HG03469 (cell line): ENCODE measurements at regions not wholly inside any gene's neighbourhood (a gene's known extent, or its start where the extent isn't known, plus 50 kb on each side); places are given as distances from the start of the nearest gene placed in this dataset.
"Not testable (repeated sequence)": the region's sequence is repeated elsewhere in the genome, so short reads cannot be mapped to it uniquely, and the experiment has no call there.

Experiments used
- ATAC-seq: cut with Tn5 transposase; IDR thresholded peaks from one replicate; pipeline ENCODE4 v1.9.1; 2021; ENCODE audit warnings: mild to moderate bottlenecking, moderate library complexity, moderate number of reproducible peaks; ENCODE audit not compliant: unreplicated experiment

DNA sequence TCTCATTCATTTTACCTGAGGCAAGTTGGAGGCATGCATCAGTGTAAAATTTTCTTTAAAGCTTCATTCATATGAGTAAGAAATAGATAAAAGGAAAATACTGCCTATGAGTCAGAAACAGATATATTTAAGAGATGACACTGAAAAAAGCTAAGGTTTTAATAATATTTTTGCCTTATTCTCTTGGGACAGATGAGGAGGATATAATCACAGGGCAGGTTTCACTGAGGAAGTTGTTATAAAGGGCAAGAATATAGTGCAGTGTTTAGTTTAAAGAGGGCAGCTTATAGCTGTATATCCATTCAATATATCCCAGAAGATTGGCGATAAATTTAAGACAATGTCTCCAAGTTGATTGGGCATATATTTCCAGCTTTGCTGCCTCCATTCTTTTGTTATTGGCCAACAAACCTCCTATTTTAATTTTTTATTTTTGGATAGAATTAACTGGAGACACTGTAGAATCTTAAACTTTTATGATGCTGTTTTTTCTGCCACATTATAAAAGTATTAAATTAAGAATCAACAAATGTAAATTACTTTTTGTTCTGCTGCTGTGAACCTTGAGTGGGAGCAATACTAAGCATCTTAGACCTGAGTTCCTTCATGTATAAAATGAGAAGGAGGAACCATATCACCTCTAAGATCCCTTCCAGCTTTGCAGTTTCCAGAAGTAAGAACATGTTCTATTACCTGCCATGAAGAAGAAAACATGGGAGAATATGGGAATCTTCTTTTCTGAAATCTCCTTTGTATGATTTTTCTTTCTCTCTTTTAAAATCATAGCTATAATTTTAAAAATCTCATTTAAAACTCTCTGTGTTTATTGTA is 171.6 kb downstream of the S1PR1 start:
- peak; percentile 12 for ATAC-seq

DNA sequence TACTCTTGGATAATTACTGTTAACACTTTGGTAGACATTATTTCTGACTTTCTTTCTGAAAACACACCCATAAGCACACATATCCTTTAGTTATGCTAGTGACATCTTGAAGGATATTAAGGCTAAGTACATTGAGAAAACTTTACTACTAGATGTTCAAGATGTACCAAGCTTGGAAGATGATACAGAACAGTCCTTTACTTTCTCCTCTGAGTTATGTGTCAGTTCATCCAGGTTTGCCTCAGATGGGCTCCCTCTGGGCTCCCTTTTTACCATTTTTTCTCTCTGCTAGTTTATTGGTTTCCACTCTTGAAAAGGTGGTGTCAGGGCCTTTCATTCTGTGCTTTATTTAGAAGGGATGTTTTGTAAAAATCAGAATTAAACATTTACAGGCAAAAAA is 172.3 kb downstream of the S1PR1 start:
- ATAC-seq: no peak

DNA sequence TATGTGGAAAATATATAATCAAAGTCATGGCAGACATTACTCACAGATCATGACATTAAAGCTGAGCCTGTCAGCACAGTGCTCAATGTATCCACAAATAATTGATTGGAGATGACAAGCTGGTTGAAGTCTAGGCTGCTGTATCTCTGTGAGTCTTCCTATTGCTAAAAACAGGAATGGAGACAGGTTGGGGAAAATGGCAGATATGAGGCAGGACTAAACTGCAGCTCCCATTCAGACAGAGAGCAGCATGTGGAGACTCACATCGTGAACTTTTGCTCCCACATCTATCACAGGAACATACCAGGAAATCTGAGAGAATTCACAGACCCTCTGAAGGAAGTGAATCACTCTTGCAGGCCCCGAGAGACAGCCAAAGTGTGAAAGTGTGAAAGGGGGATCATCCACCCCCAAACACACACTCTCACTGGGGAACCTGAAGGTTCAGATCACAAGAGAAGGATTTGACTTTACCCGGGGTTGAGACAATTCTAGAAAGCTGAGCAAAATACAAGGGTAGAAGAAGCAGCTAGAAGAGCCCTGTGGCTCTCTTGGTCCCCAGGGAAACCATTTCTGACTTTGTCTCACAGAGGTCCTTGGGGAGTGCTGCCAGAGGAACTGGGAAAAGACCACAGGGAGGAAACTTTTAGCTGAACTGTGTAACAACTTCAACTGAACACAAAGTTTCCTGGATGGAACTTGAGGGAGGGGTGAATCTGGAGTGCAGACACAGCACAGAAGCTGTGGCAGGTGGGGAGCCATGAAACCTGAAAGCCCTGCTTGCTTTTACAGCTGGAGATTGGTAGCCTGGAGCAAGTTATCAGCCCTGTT is 173.4 kb downstream of the S1PR1 start:
- ATAC-seq: peak; percentile 32

DNA sequence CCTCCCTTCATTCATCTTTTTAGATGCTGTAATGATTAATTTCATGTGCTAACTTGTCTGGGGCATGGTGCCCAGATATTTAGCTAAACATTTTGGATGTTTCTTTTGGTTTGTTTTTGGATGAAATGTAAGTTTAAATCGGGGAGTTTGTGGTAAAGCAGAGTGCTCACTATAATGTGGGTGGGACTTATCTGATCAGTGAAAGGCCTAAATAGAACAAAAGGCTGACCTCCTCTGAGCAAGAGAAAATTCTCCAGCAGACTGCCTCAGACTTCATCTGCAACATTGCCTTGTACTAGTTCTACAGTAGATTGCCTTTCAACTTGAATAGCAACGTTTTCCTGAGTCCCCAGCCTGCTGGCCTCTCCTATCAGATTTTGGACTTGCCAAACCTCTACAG is 183.6 kb downstream of the S1PR1 start:
- no peak for ATAC-seq

DNA sequence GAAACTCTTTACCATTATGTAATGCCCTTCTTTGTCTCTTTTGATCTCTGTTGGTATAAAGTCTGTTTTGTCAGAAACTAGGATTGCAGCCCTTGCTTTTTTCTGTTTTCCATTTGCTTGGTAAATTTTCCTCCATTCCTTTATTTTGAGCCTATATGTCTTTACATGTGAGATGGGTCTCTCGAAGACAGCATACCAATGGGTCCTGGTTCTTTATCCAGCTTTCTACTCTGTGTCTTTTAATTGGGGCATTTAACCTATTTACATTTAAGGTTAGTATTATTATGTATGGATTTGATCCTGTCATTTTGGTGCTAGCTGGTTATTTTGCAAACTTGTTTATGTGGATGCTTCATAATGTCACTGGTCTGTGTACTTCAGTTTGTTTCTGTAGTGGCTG is 191.3 kb downstream of the S1PR1 start:
- ATAC-seq: not testable (repeated sequence)

DNA sequence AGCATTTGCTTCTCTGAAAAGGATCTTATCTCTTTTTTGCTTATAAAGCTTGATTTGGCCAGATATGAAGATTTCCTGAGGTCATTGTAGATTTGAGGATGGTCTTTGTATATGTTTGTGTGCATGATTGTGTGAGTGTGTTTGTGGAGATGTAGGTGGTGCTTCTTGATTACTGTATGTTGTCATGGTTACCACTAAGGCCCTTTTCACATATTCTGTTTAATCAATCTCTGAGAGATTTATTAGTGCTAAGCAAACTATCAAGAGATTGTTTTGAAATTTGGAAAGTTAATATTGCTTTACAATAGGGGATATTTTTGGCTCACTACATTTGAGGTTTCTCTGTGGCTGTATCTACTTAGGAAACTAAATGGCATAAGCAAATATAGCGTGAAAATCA is 191.7 kb downstream of the S1PR1 start:
- no peak for ATAC-seq

DNA sequence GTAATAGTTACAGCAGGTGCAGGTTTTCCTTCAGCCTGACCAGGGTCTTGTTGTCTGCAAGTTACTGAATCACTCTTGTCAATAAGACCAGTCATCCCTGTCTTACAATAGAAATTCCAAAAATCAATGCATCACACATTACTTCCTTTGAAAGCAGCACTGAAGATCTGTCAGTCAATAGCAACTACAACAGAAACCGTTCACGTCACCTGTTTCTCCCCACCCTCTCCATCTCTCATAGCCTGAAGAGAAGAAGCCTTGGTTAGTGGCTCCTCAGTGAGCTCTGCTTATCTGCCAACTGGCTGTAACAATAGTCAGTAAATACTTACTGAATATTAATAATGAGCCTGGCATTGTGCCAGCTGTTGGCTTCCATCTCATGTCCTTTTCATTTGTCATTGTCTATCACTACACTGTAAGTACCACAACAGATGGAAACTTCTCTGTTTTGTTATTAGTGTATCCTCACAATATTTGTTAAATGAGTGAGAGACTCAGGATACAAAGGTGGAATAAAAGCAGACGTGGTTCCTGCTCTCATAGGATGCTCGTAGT is 195.2 kb downstream of the S1PR1 start:
- peak; percentile 21 for ATAC-seq

DNA sequence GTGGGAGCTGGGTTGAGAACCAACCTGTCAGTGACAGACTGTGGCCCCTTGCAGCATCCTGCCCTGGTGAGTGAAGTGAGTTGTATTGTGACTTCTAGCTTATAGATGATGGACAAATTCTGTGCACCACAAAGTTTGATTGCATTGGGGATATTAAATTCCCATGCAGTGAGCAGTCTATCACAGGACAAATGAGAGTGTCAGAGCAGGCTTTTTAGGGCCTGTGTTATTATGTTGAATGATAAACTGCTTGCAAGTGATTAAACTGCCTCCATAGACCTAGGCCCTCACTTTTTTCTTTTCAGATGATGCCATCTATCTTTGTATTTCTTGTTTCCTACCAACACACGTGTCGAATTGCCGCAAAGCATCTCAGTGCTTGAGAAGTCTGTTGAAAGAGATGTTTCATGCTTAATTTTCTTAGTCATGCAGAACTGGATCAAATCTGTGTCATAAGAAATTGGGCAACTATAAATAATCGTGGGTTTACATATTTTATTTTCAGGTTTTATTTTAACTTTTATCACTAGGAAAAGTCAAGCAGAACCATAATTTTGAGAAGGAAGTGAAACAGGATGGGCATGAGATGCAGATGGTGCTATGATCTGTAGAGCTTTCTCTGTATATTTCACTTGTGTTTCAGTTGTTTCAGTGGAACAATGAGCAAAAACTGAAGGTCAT is 199.2 kb downstream of the S1PR1 start:
- peak; percentile 43 for ATAC-seq

DNA sequence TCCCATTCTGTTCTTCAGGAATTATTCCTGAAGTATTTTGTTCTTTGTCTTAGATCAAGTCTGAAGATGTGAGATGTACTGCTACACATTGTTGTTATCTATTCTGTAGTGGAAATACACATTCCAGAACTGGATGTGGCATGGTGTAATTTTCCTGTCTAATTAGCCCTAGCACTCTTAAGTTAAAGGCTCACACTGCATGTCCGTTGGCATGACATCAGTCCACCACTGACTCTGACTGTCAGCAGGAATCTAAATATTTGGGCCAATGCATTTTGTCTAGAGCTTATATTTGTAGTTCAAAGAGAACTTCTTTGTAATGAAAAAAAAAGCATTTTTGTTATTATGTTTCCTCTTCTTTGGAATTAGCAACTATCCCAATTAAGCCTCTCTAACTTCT is 201.0 kb downstream of the S1PR1 start:
- no peak for ATAC-seq

DNA sequence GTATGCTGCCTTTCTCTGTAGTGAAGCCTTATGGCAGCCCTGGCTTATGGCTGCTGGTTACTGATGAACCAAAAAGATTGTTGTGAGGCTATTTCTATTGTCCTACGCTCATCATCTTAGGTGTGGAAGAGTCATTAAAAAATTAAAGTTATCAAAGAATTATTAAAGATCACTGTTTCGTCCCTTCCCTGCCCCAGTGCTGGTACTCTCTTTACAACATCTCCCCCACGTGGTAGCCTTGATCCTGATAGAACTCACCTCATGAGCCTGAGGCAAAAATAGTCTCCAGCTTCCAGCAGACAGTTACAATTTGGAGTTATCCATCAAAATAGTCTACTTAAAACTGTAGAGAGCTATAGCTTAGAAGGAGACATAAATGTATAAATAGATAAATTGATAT is 201.5 kb downstream of the S1PR1 start:
- ATAC-seq: peak; percentile 37

DNA sequence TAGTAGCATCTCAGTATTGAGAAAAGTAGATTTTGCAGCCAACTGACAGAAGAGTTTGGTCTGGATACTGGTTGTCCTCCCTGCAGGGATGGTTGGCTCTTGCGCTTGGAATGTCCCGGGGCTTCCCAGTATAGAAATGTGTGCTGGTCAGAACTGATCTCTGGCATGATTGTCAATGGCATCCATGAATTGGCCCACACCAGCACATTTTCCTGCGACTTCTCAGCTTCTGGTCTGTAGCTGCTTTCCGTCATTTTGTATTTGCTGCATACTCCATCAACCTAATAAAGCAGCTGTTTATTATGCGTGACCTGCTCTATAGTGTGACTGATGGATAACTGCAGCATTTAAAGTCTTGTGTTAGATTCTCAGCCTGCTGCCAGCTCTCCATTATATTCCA is 203.7 kb downstream of the S1PR1 start:
- no peak for ATAC-seq

DNA sequence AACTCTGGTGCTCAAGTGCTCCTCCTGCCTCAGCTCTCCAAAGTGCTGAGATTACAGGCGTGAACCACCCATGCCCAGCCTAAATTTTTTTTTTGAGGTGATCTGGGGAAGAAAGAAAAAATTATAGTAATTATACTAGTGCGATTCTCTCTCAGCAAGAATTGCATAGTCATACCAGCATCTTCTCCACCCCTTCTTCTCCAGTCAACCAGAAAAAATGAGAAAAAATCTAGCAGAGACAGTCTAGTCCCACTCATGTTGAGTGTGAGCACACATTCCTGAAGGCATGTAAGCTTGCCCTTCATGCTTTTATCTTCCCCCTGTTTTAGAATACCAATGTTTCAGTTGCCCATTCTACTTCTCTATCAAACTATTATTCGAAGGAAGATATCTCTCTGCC is 207.6 kb downstream of the S1PR1 start:
- ATAC-seq: no peak

DNA sequence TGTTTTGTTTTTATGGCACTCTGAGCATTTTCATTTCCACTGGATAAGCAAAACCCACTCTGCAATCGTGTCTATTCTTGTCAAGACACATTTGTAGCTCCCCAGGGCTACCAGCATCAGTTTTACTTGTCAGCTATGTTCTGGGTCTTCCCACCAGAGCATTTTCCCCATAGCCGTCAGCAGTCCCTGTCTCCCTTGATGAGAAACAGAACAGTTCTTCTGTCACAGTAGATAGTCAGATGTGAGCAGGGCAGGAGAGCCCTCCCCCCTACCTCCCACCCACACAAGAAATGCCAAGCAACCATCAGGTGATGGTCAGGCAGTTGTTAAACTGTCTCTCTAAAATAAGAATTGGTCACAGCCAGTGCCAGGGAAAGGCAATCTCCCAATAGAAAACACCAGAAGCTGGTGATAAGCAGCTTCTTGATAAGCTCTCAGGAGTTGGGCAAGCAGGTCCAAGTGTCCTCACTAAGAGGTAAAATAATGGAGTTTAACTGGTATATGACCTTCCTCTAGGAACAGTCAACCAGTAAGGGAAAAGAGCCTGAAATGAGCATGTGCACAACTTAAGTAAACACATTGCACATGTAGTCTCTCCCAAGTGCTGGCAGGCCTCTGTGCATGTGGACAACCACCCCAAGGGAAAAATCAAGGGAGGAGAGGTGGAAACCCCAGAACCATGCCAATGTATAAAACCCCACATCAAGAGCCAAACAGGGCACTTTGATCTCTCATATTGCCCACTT is 208.2 kb downstream of the S1PR1 start:
- ATAC-seq: no peak

DNA sequence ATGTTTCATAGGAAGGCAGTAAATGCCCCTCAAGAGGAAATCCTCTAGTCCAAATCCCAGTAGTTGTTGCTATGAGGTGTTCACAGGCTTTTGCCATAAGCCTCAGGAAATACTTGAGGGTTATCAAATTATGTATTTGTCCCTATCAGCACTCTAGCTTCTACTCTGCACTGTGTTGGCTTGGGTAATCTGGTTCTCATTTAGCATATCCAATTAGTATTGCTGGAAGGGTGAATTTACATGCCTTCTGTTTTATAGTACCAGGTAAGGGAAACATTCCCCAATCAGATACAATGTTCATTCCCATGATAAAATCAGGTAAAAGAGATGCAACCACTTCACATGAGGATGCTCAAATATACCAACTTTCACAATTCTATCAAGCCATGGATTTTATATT is 211.2 kb downstream of the S1PR1 start:
- ATAC-seq: no peak

DNA sequence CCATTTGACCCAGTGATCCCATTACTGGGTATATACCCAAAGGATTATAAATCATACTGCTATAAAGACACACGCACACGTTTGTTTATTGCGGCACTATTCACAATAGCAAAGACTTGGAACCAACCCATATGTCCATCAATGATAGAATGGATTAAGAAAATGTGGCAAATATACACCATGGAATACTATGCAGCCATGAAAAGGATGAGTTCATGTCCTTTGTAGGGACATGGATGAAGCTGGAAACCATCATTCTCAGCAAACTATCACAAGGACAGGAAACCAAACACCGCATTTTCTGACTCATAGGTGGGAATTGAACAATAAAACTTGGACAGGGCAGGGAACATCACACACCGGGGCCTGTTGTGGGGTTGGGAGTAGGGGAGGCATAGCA is 213.9 kb downstream of the S1PR1 start:
- ATAC-seq: not testable (repeated sequence)

DNA sequence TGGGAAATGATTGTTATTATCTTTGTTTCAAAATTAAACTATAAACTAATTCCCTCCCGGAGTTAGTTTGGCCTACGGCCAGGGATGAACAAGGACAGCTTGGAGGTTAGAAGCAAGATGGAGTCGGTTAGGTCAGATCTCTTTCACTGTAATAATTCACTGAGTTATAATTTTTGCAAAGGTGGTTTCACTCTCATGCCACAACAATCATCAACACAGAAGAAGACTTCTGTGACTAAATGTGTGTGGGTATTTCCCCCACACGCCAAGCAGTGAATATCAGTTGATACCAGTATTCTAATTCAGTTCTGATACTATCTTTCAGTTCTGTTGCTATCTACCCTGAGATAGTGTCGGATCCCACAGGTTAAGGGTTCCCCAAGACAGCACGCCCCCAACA is 215.1 kb downstream of the S1PR1 start:
- ATAC-seq: peak; percentile 49

DNA sequence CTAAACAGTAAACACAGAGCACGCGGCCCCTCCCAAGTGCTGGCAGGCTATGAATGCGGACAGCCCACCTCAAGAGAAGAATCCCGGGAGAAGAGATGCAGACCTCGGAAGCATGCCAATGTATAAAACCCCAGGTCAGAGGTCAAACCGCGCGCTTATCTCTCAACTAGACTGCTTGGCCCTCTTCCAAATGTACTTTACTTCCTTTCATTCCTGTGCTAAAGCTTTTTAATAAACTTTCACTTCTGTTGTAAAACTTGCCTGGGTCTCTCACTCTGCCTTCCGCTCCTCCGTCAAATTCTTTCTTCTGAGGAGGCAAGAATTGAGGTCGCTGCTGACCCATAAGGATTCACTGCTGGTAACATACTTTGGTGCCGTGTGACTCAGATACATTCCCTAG is 216.0 kb downstream of the S1PR1 start:
- no peak for ATAC-seq

DNA sequence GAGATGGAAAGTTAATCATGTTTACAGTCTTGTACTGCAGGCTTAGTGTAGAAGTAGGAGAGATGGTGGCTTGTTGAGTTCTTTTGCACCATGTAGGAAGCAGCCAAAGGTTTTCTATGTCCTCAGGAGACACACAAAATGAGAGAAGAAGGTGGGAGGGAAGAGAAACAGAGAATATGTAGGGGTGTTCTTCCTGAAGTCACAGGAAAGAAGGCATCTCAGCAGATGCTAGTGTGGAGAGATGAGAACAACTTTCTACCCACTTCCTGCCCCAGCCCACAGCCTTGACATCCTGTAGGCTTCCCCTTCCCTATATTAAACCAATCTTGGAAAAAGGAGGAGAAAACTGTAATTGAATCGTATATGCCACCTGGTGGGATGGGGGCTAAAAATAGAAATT is 217.0 kb downstream of the S1PR1 start:
- peak; percentile 36 for ATAC-seq

DNA sequence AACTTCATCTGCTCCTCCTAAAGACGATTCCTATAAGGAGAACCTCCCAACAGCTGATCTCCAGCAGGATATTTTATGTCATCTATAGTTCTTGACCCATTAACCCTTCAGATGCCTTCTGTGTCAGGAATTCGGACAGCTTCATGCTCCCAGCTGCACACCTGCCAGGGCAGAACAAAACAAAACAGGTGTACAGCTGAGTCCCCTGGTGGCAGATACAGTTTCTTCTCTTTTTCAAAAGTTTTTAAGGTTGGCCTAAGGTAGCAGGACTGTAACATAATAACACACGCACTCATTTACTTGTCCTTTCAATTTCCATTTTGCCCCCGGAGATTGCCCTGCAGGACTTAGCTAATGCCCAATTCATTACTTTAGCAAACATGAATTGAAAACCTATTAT is 218.3 kb downstream of the S1PR1 start:
- no peak for ATAC-seq

DNA sequence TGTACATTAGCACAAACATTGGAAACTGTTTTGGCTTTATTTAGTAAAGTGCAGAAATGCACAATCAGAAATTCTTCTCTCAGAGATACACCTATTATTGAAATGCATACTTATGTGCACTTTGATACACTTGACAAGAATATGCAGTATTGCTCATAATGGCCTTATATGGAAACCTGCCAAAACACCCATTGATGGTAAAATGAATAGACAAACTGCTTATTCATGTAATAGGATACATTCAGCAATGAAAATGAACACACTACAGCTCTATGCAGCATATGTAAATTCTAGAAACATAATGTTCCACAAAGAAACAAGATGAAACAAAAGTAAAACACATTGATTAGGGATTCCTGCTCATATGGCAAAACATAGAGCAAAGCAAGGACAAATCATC is 223.9 kb downstream of the S1PR1 start:
- no peak for ATAC-seq

DNA sequence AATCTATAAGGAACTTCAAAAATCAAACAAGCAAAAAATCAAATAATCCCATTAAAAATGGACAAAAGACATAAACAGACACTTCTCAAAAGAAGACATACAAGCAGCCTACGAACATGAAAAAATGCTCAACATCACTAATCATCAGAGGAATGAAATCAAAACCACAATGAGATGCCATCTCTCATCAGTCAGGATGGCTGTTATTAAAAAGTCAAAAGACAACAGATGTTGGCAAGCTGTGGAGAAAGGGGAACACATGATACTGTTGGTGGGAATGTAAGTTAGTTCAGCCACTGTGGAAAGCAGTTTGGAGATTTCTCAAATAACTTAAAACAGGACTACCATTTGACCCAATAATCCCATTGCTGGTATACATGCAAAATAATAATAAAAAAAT is 226.4 kb downstream of the S1PR1 start:
- no peak for ATAC-seq
